ENCODE measurements at regions not wholly inside any gene's neighbourhood (a gene's known extent, or its start where the extent isn't known, plus 50 kb on each side); places are given as distances from the start of the nearest gene placed in this dataset.

DNA sequence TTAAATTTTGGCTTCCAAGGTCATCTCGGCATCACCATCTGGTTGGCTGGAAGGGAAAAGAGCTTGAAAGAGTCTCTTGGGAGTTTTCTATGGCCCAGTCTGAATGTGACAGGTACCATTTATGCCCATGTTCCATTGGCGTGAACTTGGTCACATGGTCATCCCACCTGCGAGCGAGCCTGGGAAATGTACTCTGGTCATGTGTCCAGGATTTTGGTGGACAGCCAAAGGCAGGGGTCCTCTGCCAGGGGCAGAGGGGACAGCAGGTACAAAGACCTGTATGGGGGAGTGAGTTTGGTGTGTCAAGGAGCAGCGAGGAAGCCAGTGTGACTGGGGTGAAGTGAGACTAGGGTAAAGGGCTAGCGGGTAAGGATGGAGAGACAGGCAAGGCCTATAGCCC lies 112.6 kb downstream of the CDC5L start:
- Mint-ChIP-seq H3K9me3 (no peaks in the 10 kb centered on the region), H3K4me1 (no peaks in the 10 kb centered on the region), H3K4me3 (no peak overlapping the region)

DNA sequence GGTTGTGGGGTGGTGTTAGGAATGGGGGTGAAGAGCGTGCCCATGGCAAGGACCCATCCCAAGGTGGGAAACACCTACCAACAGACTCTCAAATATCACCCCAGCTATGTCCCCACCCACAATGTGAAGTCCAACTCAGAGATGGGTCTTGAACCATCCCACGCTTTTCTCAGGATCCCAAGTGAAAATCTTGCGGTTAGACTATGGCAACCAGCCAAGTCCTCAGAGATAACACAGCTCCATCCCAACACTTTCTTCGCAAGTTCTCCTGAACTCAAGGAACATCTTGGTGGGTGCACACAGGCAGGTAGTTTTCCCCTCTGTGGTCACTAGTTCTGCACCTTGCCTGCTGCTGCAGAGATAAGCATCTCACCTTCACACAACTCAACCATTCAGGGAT lies 116.0 kb downstream of the CDC5L start:
- H3K36me3 Mint-ChIP-seq, result no peaks in the 10 kb centered on the region
- peaks cover 3 to 7% (median 3%) of the 10 kb centered on the region in 3 donors for H3K27me3 Mint-ChIP-seq (ENCODE audit: low read depth in 3 of 3)
- no peaks in the 10 kb centered on the region for H3K9me3 Mint-ChIP-seq
- H3K4me3 Mint-ChIP-seq, result no peak overlapping the region
- no peak for DNase-seq
- no peak overlapping the region for H3K27ac Mint-ChIP-seq
- no peaks in the 10 kb centered on the region for H3K4me1 Mint-ChIP-seq

More for the DNA sequence above, 112.6 kb downstream of the CDC5L start:
- DNase-seq, result no peak
- Mint-ChIP-seq H3K36me3 (no peaks in the 10 kb centered on the region), H3K27ac (no peak overlapping the region), H3K27me3 (ENCODE audit: low read depth in 3 of 3) (peaks cover 3 to 8% (median 3%) of the 10 kb centered on the region in 3 donors)

DNA sequence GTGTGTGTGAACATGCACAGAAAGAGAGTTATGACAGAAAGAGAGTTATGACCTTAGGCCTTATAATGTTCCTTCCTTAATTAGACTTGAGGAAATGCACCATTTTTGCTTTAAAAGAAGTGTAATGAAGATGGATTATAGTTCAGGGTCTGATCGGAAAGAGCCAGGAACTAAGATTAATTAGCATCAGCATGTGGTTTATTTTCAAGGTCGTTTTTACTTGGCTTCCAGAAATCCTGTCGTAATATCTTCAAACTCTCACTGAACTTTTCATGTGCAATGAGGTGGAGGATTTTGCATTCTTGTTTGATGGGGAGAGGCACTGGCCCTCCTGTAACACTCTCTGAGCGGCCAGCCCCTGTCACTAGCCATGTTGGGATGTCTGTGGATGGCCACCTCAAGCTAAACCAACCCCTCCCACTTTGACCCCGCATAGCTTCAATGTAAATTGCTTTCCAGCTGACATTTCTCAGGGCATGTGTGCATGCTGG lies 116.8 kb downstream of the CDC5L start:
- no peaks in the 10 kb centered on the region for H3K9me3 Mint-ChIP-seq
- no peak overlapping the region for H3K27ac Mint-ChIP-seq
- DNase-seq, result no peak
- no peak overlapping the region for H3K4me3 Mint-ChIP-seq
- H3K36me3 Mint-ChIP-seq, result no peaks in the 10 kb centered on the region
- H3K27me3 Mint-ChIP-seq (ENCODE audit: low read depth in 3 of 3), result peaks cover 3 to 9% (median 3%) of the 10 kb centered on the region in 3 donors
- H3K4me1 Mint-ChIP-seq, result no peaks in the 10 kb centered on the region

DNA sequence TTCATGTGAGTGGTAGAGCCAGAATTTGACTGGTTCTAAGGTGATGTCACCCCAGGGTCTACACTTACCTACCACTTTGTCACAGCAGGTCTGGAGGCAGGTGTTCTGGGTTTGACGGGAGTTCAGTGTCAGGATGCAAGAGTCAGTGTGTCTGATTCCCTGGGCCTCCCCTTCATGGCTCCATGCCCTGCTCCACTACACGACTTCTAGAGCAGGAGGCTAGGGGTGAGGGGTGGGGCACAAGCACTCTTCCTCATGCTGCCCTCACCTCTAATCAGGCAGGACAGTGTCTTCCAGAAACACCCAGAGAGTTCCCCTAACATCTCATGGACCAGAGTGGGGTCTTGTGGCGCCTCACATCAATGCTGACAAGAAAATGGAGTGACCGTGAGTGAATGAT lies 118.2 kb downstream of the CDC5L start:
- no peaks in the 10 kb centered on the region for H3K9me3 Mint-ChIP-seq
- H3K4me1 Mint-ChIP-seq, result no peaks in the 10 kb centered on the region
- H3K27me3 Mint-ChIP-seq (ENCODE audit: low read depth in 3 of 3), result peaks cover 0 to 6% (median 3%) of the 10 kb centered on the region in 3 donors
- H3K27ac Mint-ChIP-seq, result no peak overlapping the region
- H3K4me3 Mint-ChIP-seq, result no peak overlapping the region
- H3K36me3 Mint-ChIP-seq, result no peaks in the 10 kb centered on the region
- no peak for DNase-seq

DNA sequence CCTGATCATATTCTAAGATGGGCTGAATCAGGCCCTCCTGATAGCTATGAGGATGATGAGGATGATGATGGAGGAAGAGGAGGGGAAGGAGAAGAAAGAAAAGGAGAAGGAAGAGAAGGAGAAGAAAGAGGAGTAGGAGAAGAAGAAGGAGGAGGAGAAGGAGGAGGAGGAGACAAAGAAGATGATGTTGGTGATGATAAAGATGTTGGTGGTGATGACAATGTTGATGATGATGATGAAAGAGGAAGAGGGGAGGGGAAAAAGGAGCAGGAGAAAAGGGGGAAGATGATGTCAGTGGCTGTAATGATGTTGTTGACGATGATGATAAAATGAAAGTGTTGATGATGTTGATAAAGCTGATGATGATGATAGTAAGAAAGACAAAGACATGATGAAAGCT lies 119.5 kb downstream of the CDC5L start:
- Mint-ChIP-seq H3K36me3 (peaks cover 0 to 4% (median 0%) of the 10 kb centered on the region in 3 donors), H3K4me1 (no peaks in the 10 kb centered on the region), H3K27ac (no peak overlapping the region), H3K4me3 (no peak overlapping the region), H3K9me3 (no peaks in the 10 kb centered on the region), H3K27me3 (ENCODE audit: low read depth in 3 of 3) (peaks cover 0 to 6% (median 3%) of the 10 kb centered on the region in 3 donors)
- DNase-seq, result no peak

DNA sequence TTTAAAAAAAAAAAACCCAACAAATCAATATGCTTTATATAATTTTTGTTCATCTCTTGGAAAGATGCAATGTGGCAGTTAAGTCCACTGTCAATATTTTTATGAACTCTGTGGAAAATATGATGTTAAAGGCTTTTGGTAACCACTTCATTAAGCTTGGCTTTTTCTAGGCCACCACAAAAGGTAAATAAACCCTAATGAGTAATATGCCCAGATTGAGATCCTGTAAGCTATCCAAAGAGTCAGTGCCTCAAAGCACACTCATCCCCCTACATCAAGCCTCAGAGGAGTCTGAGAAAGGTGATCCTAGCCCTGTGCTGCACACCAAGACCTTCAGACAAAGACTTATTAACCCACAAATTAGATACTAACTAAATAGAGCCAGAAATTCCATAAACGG lies 121.1 kb downstream of the CDC5L start:
- no peaks in the 10 kb centered on the region for H3K9me3 Mint-ChIP-seq
- no peaks in the 10 kb centered on the region for H3K4me1 Mint-ChIP-seq
- H3K36me3 Mint-ChIP-seq, result peaks cover 0 to 4% (median 0%) of the 10 kb centered on the region in 3 donors
- no peak overlapping the region for H3K4me3 Mint-ChIP-seq
- H3K27ac Mint-ChIP-seq, result no peak overlapping the region
- peaks cover 0 to 6% (median 2%) of the 10 kb centered on the region in 3 donors for H3K27me3 Mint-ChIP-seq (ENCODE audit: low read depth in 3 of 3)
- no peak for DNase-seq

DNA sequence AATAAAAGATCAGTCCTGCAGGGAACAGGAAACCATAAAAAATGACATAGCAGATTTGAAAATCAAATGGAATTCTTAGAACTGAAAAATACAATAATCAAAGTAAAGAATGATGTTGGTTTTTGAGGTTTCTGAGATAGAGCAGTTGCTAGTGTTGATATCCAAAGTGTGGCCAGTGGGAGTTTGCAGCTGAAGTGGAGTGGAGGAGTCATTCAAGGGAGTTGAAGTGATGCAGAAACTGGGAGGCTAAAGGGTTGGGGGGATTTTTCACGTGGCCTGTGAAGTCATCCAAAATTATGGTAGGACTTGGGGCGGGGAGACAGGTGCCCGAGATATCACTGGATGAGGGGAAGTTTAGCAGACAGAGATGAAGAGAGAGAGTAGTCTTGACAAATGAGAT lies 123.6 kb downstream of the CDC5L start:
- H3K4me3 Mint-ChIP-seq, result no peak overlapping the region
- peaks cover 0 to 4% (median 0%) of the 10 kb centered on the region in 3 donors for H3K36me3 Mint-ChIP-seq
- H3K4me1 Mint-ChIP-seq, result no peaks in the 10 kb centered on the region
- H3K27ac Mint-ChIP-seq, result no peak overlapping the region
- H3K9me3 Mint-ChIP-seq, result no peaks in the 10 kb centered on the region
- DNase-seq, result no peak
- peaks cover 0 to 6% (median 2%) of the 10 kb centered on the region in 3 donors for H3K27me3 Mint-ChIP-seq (ENCODE audit: low read depth in 3 of 3)

DNA sequence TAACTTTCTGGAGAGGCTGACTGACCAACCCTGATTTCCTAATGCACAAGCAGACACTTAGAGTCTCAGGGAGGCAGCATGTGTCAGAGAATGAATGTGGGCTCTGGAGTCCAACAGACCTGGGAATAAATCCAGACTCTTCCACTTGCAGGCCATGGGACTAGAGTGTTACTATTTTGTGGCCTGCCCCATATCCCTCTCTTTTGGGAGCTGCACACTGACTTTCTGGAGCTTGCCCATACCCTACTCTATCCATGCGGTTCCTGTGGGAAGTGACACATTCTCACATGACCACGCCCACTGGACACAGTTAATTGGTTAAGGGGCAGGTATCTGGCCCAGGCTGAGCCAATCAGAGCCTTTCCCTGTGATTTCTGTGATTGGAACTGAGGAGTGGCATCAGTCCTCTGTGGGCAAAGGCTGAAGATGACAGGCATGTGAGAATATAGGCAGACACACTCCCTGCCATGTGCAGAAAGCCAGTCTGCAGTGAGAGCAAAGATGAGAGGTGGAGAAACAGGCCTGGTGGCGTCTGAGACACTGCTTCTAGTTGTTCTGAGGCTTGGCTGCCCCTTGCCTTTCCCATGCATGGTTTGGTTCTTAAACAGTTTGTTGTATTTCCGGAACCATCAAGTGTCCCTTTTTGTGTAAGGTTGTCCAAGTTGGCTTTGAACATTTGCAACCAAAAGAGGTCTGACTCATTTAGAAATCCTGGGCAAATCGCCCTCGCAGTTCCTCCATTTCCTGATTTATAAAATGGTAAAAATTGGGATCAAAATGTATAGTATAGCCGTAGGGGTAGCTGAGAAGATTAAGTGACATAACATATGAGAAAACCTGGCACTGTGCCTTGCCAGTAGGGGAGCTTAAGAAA lies 125.6 kb downstream of the CDC5L start:
- H3K4me3 Mint-ChIP-seq, result no peak overlapping the region
- no peak overlapping the region for H3K27ac Mint-ChIP-seq
- H3K4me1 Mint-ChIP-seq, result no peaks in the 10 kb centered on the region
- DNase-seq, result no peak
- peaks cover 0 to 8% (median 5%) of the 10 kb centered on the region in 3 donors for H3K27me3 Mint-ChIP-seq (ENCODE audit: low read depth in 3 of 3)
- H3K9me3 Mint-ChIP-seq, result no peaks in the 10 kb centered on the region
- H3K36me3 Mint-ChIP-seq, result peaks cover 0 to 4% (median 0%) of the 10 kb centered on the region in 3 donors

DNA sequence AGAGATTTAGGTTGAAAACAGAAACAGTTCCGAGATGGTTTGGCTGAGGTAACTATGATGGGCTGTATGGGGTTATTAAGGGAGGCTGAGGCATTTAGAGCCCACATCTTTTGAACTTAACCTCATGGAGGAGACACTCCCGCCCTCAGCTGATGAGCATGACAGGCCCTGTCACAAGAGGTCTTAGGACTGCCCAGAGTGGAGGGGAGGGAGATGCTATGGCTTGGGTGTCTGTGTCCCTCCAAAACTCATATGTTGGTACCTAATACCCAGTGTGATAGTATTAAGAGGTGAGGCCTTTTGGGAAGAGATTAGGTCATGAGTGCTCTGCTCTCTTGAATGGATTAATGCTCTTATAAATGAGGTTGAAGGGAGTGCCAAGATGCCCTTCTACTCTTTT lies 126.6 kb downstream of the CDC5L start:
- Mint-ChIP-seq H3K27ac (no peak overlapping the region), H3K9me3 (peaks cover 0 to 8% (median 0%) of the 10 kb centered on the region in 6 donors), H3K36me3 (peaks cover 0 to 4% (median 0%) of the 10 kb centered on the region in 3 donors), H3K4me1 (no peaks in the 10 kb centered on the region), H3K27me3 (ENCODE audit: low read depth in 3 of 3) (peaks cover 0 to 7% (median 5%) of the 10 kb centered on the region in 3 donors), H3K4me3 (no peak overlapping the region)
- no peak for DNase-seq

DNA sequence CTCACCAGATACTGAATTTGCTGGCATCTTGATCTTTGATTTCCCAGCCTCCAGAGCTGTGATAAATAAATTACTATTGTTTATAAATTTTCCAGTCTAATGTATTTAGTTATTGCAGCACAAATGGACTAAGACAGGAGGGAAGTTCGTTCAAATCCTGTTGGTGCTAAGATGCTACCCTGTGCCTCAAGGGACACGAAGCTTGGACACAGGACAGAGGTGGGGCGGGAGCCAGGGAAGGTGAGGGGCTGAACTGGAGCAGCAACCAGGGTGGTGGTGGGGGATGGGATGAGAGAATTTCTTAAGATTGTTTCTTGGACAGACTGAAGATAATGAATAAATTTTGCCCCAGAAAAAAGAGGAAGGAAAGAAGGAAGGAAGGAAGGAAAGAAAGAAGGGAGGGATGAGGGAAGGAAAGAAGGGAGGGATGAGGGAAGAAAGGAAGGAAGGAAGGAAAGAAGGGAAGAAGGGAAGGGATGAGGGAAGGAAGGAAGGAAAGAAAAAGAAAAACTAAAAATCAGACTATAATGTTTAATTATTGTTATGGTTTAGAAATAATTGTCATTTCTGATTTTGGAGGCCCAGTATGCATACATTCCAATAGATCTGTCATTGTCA lies 127.2 kb downstream of the CDC5L start:
- no peak overlapping the region for H3K27ac Mint-ChIP-seq
- peaks cover 0 to 4% (median 0%) of the 10 kb centered on the region in 3 donors for H3K36me3 Mint-ChIP-seq
- H3K27me3 Mint-ChIP-seq (ENCODE audit: low read depth in 3 of 3), result peaks cover 0 to 6% (median 5%) of the 10 kb centered on the region in 3 donors

DNA sequence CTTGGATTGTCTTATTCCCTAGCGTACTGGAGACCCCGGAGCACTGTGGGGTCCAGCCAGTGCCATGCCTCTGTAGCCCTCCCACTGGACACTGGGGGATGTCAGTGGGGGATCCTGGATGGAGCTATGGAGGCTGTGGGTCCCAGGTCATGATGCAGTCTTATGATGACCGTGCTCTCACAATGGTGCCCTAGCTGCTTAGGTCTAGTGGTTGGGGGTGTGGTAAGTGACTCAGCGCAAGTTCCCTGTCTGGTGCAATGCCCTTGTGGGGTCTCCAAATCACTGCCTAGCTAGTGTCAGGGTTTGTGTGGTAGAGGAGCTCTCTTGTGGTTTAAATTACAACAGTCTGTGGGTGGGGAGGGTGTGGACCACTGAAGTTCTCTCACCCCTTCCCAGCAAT lies 135.4 kb downstream of the CDC5L start:
- Mint-ChIP-seq H3K9me3 (peaks cover 0 to 12% (median 0%) of the 10 kb centered on the region in 6 donors), H3K36me3 (peaks cover 0 to 8% (median 0%) of the 10 kb centered on the region in 3 donors), H3K4me1 (peaks cover 9 to 38% of the 10 kb centered on the region in 2 donors), H3K4me3 (no peak overlapping the region), H3K27me3 (ENCODE audit: low read depth in 3 of 3) (peaks cover under 1 to 5% (median 1%) of the 10 kb centered on the region in 3 donors), H3K27ac (no peak overlapping the region)
- no peak for DNase-seq

More for the DNA sequence above, 127.2 kb downstream of the CDC5L start:
- no peak for DNase-seq
- peaks cover 0 to 8% (median 0%) of the 10 kb centered on the region in 6 donors for H3K9me3 Mint-ChIP-seq
- no peaks in the 10 kb centered on the region for H3K4me1 Mint-ChIP-seq
- H3K4me3 Mint-ChIP-seq, result no peak overlapping the region

DNA sequence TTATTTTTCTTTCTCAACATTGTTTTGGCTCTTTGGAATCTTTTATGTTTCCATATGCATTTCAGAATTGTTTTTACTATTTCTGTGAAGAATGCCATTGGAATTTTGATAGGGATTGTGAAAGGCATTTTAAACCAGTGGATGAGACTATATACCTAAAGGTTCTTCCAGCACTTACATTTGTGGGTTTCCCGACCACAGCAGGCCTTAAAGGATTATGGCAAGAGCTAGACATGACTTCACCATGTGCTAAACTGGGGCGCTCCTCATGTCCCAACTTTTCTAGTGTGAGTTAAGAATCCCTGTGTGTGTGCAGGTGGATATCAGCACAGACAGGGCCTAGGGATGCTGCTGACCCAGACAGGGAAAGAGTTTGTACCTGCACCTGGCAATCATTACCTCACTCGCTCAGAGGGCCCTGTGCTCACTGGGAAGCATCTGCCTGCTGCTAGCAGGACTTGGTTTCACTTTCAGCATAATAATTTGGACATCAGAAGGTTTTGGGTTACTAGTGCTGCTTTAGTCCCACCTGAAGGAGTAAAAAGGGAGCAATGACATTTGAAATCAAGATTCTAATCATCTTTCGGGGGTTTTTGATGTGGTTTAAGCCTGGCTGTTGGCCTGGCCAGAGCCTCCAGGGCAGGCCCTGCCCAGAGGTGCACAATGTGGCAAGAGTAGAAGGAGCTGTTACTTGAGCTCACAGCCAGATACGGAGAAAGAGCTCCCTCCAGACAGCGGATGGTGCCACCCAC lies 137.1 kb downstream of the CDC5L start:
- H3K27me3 Mint-ChIP-seq (ENCODE audit: low read depth in 3 of 3), result peaks cover 0 to 8% (median 2%) of the 10 kb centered on the region in 3 donors
- H3K36me3 Mint-ChIP-seq, result peaks cover 0 to 8% (median 0%) of the 10 kb centered on the region in 3 donors
- H3K4me3 Mint-ChIP-seq, result peak overlapping the region in 2 of 5 donors; percentile 1 to 31
- peaks cover 9 to 38% of the 10 kb centered on the region in 2 donors for H3K4me1 Mint-ChIP-seq
- H3K9me3 Mint-ChIP-seq, result peaks cover 0 to 6% (median 0%) of the 10 kb centered on the region in 6 donors
- H3K27ac Mint-ChIP-seq, result no peak overlapping the region
- peak; percentile 7 to 16 (median 7) for DNase-seq

DNA sequence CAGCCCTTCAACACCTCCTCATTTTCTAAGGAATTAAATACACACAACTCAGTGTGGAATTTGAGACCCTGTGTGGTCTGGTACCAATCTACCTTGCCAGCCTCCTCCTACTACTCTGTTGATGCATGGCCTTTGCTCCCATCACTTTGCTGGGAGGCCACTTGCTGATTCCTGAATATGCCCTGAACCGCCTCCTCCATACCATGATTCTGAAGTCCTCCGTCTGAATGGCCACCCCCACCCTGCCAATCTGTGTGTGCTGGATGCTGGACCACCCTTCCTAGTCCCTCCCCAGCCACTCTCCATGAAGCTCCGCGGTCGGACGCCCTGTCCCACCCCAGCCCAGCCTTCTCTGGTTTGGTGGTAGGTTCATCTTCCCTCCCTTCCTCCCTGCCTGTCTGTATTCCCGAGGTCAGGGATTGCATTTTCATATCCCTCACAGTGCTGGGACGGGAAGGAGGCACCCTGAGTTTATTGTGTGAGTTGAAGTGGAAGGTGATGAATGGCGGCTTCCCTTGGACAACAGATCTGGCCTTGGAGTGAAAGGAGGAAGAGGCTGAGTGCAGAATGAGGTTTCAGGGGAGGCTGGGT lies 138.3 kb downstream of the CDC5L start:
- H3K27me3 Mint-ChIP-seq (ENCODE audit: low read depth in 3 of 3), result peaks cover 0 to 7% (median 2%) of the 10 kb centered on the region in 3 donors
- H3K4me3 Mint-ChIP-seq, result no peak overlapping the region
- H3K9me3 Mint-ChIP-seq, result peaks cover 0 to 6% (median 0%) of the 10 kb centered on the region in 6 donors
- no peak for DNase-seq
- no peak overlapping the region for H3K27ac Mint-ChIP-seq
- peaks cover 9 to 27% of the 10 kb centered on the region in 2 donors for H3K4me1 Mint-ChIP-seq
- H3K36me3 Mint-ChIP-seq, result peaks cover 0 to 8% (median 0%) of the 10 kb centered on the region in 3 donors
